Trophoblast cell (in vitro differentiated cells and primary cell): ENCODE measurements at regions not wholly inside any gene's neighbourhood (a gene's known extent, or its start where the extent isn't known, plus 50 kb on each side); places are given as distances from the start of the nearest gene placed in this dataset.

Source experiments
- DNase-seq, 2 donors: peaks; one replicate each; pipeline ENCODE4 v3.0.0-alpha.2; 2016
- H2AFZ ChIP-seq: 2 replicates; pipeline ENCODE4 v1.6.1; 2013; ENCODE audit warnings: low read length, moderate library complexity, mild to moderate bottlenecking; ENCODE audit not compliant: insufficient read depth, poor library complexity
- H2AK5ac ChIP-seq: 2 replicates; pipeline ENCODE4 v1.6.1; 2013; ENCODE audit warnings: mild to moderate bottlenecking, low read length
- H2BK120ac ChIP-seq: 2 replicates; pipeline ENCODE4 v1.6.1; 2013; ENCODE audit warnings: low read length, mild to moderate bottlenecking, moderate library complexity; ENCODE audit not compliant: insufficient read depth, poor library complexity
- H2BK12ac ChIP-seq: 2 replicates; pipeline ENCODE4 v1.6.1; 2013; ENCODE audit warnings: mild to moderate bottlenecking, low read length, moderate library complexity
- H2BK5ac ChIP-seq: 2 replicates; pipeline ENCODE4 v1.6.1; 2013; ENCODE audit warnings: low read length, low read depth, moderate library complexity, mild to moderate bottlenecking; ENCODE audit not compliant: poor library complexity
- H3K14ac ChIP-seq: 2 replicates; pipeline ENCODE4 v1.6.1; 2013; ENCODE audit warnings: mild to moderate bottlenecking, low read length
- H3K18ac ChIP-seq: 2 replicates; pipeline ENCODE4 v1.6.1; 2013; ENCODE audit warnings: mild to moderate bottlenecking, low read length
- H3K23ac ChIP-seq: 2 replicates; pipeline ENCODE4 v1.6.1; 2013; ENCODE audit warnings: low read length
- H3K27ac ChIP-seq: 2 replicates; pipeline ENCODE4 v1.5.1; 2013; ENCODE audit warnings: low read depth, mild to moderate bottlenecking, inconsistent platforms, low read length, moderate library complexity
- H3K27me3 ChIP-seq: 2 replicates; pipeline ENCODE4 v1.6.1; 2013; ENCODE audit warnings: inconsistent platforms, mild to moderate bottlenecking, low read length, moderate library complexity; ENCODE audit not compliant: insufficient read depth
- H3K36me3 ChIP-seq, 2 experiments: 1 replicate in 1 of 2; 2 replicates in 1 of 2; pipeline ENCODE4 v1.6.1; 2013; ENCODE audit warnings: low read length in 2 of 2, mild to moderate bottlenecking in 2 of 2, moderate library complexity in 1 of 2; ENCODE audit not compliant: insufficient read depth in 2 of 2, control insufficient read depth in 1 of 2
- H3K4ac ChIP-seq: 2 replicates; pipeline ENCODE4 v1.6.1; 2013; ENCODE audit warnings: low read depth, mild to moderate bottlenecking, low read length, moderate library complexity
- H3K4me1 ChIP-seq, 2 experiments: 1 replicate in 1 of 2; 2 replicates in 1 of 2; pipeline ENCODE4 v1.6.1; 2013; ENCODE audit warnings: low read length in 2 of 2, mild to moderate bottlenecking in 2 of 2, moderate library complexity in 1 of 2; ENCODE audit not compliant: insufficient read depth in 2 of 2, control insufficient read depth in 1 of 2
- H3K4me2 ChIP-seq: 2 replicates; pipeline ENCODE4 v1.6.1; 2013; ENCODE audit warnings: inconsistent platforms, mild to moderate bottlenecking, low read length, moderate library complexity
- H3K4me3 ChIP-seq: 2 replicates; pipeline ENCODE4 v1.5.1; 2013; ENCODE audit warnings: mild to moderate bottlenecking, low read depth, low read length, inconsistent platforms
- H3K79me1 ChIP-seq: one replicate; pipeline ENCODE4 v1.6.1; 2013; ENCODE audit warnings: low read length
- H3K79me2 ChIP-seq: 2 replicates; pipeline ENCODE4 v1.6.1; 2013; ENCODE audit warnings: low read length, mild to moderate bottlenecking; ENCODE audit not compliant: control insufficient read depth, insufficient read depth, poor library complexity
- H3K9ac ChIP-seq: 2 replicates; pipeline ENCODE4 v1.6.1; 2013; ENCODE audit warnings: mild to moderate bottlenecking, low read length
- H3K9me3 ChIP-seq: 2 replicates; pipeline ENCODE4 v1.6.1; 2013; ENCODE audit warnings: low read depth, mild to moderate bottlenecking, control low read depth, inconsistent platforms, low read length; ENCODE audit not compliant: insufficient read depth
- H4K12ac ChIP-seq: 2 replicates; pipeline ENCODE4 v1.6.1; 2013; ENCODE audit warnings: low read depth, mild to moderate bottlenecking, low read length, moderate library complexity
- H4K8ac ChIP-seq: 2 replicates; pipeline ENCODE4 v1.6.1; 2013; ENCODE audit warnings: low read depth, mild to moderate bottlenecking, low read length, moderate library complexity
- H4K91ac ChIP-seq: one replicate; pipeline ENCODE4 v1.6.1; 2013; ENCODE audit warnings: low read depth, mild to moderate bottlenecking, low read length, moderate library complexity
- WGBS: extraction: QIAGEN DNeasy Blood & Tissue Kit; methylation state at CpG from one replicate; pipeline ENCODE4 v1.1.7; 2013; ENCODE audit warnings: missing lambda C conversion rate; ENCODE audit not compliant: insufficient read length, insufficient coverage; ENCODE audit errors: extremely low coverage; 5-methylcytosine and 5-hydroxymethylcytosine counted together

GRCh38 chr7:136551618-136552017, 316.8 kb upstream of the CHRM2 start:
- H2AFZ ChIP-seq, result no peak overlapping the region
- H3K14ac ChIP-seq, result no peak overlapping the region
- H4K91ac ChIP-seq, result no peak overlapping the region
- H3K79me1 ChIP-seq, result no peaks in the 10 kb centered on the region
- H3K9ac ChIP-seq, result no peak overlapping the region
- H3K27ac ChIP-seq, result no peak overlapping the region
- no peaks in the 10 kb centered on the region for H3K79me2 ChIP-seq
- no peak overlapping the region for H4K12ac ChIP-seq
- H3K23ac ChIP-seq, result no peak overlapping the region
- no peaks in the 10 kb centered on the region for H3K4me1 ChIP-seq
- H2BK12ac ChIP-seq, result no peak overlapping the region
- H3K36me3 ChIP-seq, result no peaks in the 10 kb centered on the region
- no peak overlapping the region for H2BK5ac ChIP-seq
- no peak overlapping the region for H2AK5ac ChIP-seq
- no peak overlapping the region for H2BK120ac ChIP-seq
- no peak overlapping the region for H4K8ac ChIP-seq
- WGBS, result no CpG with 5 or more reads among the region's 1 CpG
- no peak overlapping the region for H3K18ac ChIP-seq
- H3K27me3 ChIP-seq, result no peaks in the 10 kb centered on the region
- no peaks in the 10 kb centered on the region for H3K9me3 ChIP-seq
- H3K4me2 ChIP-seq, result no peak overlapping the region
- no peak for DNase-seq
- H3K4ac ChIP-seq, result no peak overlapping the region
- H3K4me3 ChIP-seq, result no peak overlapping the region

GRCh38 chr7:136549756-136550155, 318.7 kb upstream of the CHRM2 start:
- H3K18ac ChIP-seq, result no peak overlapping the region
- no peak overlapping the region for H4K91ac ChIP-seq

GRCh38 chr7:136533732-136534131, 334.7 kb upstream of the CHRM2 start:
- DNase-seq, result no peak
- no CpG with 5 or more reads among the region's 8 CpGs for WGBS
- no peaks in the 10 kb centered on the region for H3K79me2 ChIP-seq

More at GRCh38 chr7:136549756-136550155, 318.7 kb upstream of the CHRM2 start:
- Histone ChIP-seq H2BK12ac (no peak overlapping the region), H2BK120ac (no peak overlapping the region), H3K27me3 (no peaks in the 10 kb centered on the region), H2AK5ac (no peak overlapping the region), H3K4me3 (no peak overlapping the region), H3K79me1 (no peaks in the 10 kb centered on the region), H3K23ac (no peak overlapping the region), H4K12ac (no peak overlapping the region), H3K27ac (no peak overlapping the region), H3K4ac (no peak overlapping the region), H3K79me2 (no peaks in the 10 kb centered on the region), H3K14ac (no peak overlapping the region), H3K4me1 (no peaks in the 10 kb centered on the region), H4K8ac (no peak overlapping the region), H3K4me2 (no peak overlapping the region), H3K9me3 (no peaks in the 10 kb centered on the region), H2BK5ac (no peak overlapping the region), H2AFZ (no peak overlapping the region), H3K9ac (no peak overlapping the region), H3K36me3 (no peaks in the 10 kb centered on the region)
- no CpG with 5 or more reads among the region's 1 CpG for WGBS
- DNase-seq, result no peak

GRCh38 chr7:136530831-136531230, 337.6 kb upstream of the CHRM2 start:
- no peaks in the 10 kb centered on the region for H3K79me1 ChIP-seq

More at GRCh38 chr7:136533732-136534131, 334.7 kb upstream of the CHRM2 start:
- H4K12ac ChIP-seq, result no peak overlapping the region
- H3K9ac ChIP-seq, result no peak overlapping the region
- no peak overlapping the region for H2BK5ac ChIP-seq
- no peaks in the 10 kb centered on the region for H3K9me3 ChIP-seq
- H2BK12ac ChIP-seq, result no peak overlapping the region
- H3K14ac ChIP-seq, result no peak overlapping the region
- no peaks in the 10 kb centered on the region for H3K79me1 ChIP-seq
- no peak overlapping the region for H4K8ac ChIP-seq
- no peak overlapping the region for H2AK5ac ChIP-seq
- H2BK120ac ChIP-seq, result no peak overlapping the region
- H4K91ac ChIP-seq, result no peak overlapping the region
- H3K4me2 ChIP-seq, result no peak overlapping the region
- no peak overlapping the region for H3K4me3 ChIP-seq
- H3K4me1 ChIP-seq, result no peaks in the 10 kb centered on the region
- H3K36me3 ChIP-seq, result no peaks in the 10 kb centered on the region
- H3K4ac ChIP-seq, result no peak overlapping the region
- H3K23ac ChIP-seq, result no peak overlapping the region
- H3K27me3 ChIP-seq, result no peaks in the 10 kb centered on the region
- H3K18ac ChIP-seq, result no peak overlapping the region
- no peak overlapping the region for H2AFZ ChIP-seq
- H3K27ac ChIP-seq, result no peak overlapping the region

More at GRCh38 chr7:136530831-136531230, 337.6 kb upstream of the CHRM2 start:
- DNase-seq, result no peak
- no peak overlapping the region for H2BK120ac ChIP-seq
- H2BK5ac ChIP-seq, result no peak overlapping the region
- no peaks in the 10 kb centered on the region for H3K36me3 ChIP-seq
- H3K4ac ChIP-seq, result no peak overlapping the region
- H4K8ac ChIP-seq, result no peak overlapping the region
- no peak overlapping the region for H3K23ac ChIP-seq
- no peak overlapping the region for H3K18ac ChIP-seq
- H3K4me3 ChIP-seq, result no peak overlapping the region
- no peaks in the 10 kb centered on the region for H3K27me3 ChIP-seq
- peaks cover 8% of the 10 kb centered on the region for H3K9me3 ChIP-seq
- H4K12ac ChIP-seq, result no peak overlapping the region
- H3K4me2 ChIP-seq, result no peak overlapping the region
- H4K91ac ChIP-seq, result no peak overlapping the region
- no peak overlapping the region for H3K14ac ChIP-seq
- no peaks in the 10 kb centered on the region for H3K4me1 ChIP-seq
- H3K27ac ChIP-seq, result no peak overlapping the region
- H2BK12ac ChIP-seq, result no peak overlapping the region
- no peak overlapping the region for H2AFZ ChIP-seq
- H3K79me2 ChIP-seq, result no peaks in the 10 kb centered on the region
- no peak overlapping the region for H2AK5ac ChIP-seq
- no peak overlapping the region for H3K9ac ChIP-seq
